Ectodermal cell (in vitro differentiated cells): ENCODE measurements at regions not wholly inside any gene's neighbourhood (a gene's known extent, or its start where the extent isn't known, plus 50 kb on each side); places are given as distances from the start of the nearest gene placed in this dataset.
"Not testable (repeated sequence)": the region's sequence is repeated elsewhere in the genome, so short reads cannot be mapped to it uniquely, and the experiment has no call there.

Source experiments
- H3K27ac ChIP-seq: 2 replicates; pipeline ENCODE4 v1.7.0; 2013; ENCODE audit warnings: mild to moderate bottlenecking, low read depth, low read length; ENCODE audit not compliant: insufficient read depth, poor library complexity, severe bottlenecking
- H3K27me3 ChIP-seq: 2 replicates; pipeline ENCODE4 v1.7.0; 2013; ENCODE audit warnings: mild to moderate bottlenecking, low read length; ENCODE audit not compliant: insufficient read depth, control insufficient read depth, poor library complexity, severe bottlenecking
- H3K36me3 ChIP-seq: one replicate; pipeline ENCODE4 v1.7.0; 2013; ENCODE audit warnings: low read length; ENCODE audit not compliant: control insufficient read depth, insufficient read depth
- H3K4me1 ChIP-seq: one replicate; pipeline ENCODE4 v1.7.0; 2013; ENCODE audit warnings: low read length; ENCODE audit not compliant: control insufficient read depth, insufficient read depth
- H3K4me3 ChIP-seq: 2 replicates; pipeline ENCODE4 v1.7.0; 2013; ENCODE audit warnings: low read depth, low read length, control low read depth; ENCODE audit not compliant: insufficient read depth
- H3K9me3 ChIP-seq: 2 replicates; pipeline ENCODE4 v1.7.0; 2013; ENCODE audit warnings: mild to moderate bottlenecking, low read length, moderate library complexity; ENCODE audit not compliant: control insufficient read depth
- WGBS, 2 experiments: methylation state at CpG; one replicate each; pipeline ENCODE4 v1.1.7; 2013; ENCODE audit warnings: missing lambda C conversion rate in 2 of 2; 5-methylcytosine and 5-hydroxymethylcytosine counted together

DNA sequence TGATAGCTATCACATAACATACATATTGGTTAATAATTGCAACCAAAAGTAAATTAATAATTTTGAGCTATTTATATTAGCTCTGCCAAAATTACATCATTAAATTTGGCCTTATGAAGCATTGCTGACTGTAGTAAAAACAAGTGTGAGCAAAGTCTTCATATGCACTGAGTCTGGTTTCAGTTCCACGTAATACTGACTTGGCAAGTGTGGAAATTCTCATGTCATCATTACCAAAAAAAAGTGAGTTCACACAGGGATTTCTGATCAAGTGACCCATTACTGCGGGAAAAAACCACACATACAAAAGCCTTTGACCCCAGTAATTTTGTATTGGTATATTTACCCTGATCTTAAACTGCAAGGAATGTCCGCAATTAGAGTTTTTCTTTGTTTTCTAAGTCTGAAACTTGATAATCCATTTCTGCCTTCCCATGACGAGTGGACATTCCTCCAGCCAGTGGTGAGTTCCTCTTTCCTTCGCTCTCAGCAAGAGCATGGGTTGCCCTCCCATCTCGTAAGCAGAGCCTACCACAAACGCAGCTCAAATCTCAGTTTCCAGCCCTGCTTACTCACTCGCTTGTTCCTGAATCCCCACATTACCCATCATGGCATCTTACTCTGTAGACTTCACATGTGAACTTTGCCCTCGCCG, 220.2 kb upstream of the DMRT1 start:
- H3K27me3 ChIP-seq, result no peaks in the 10 kb centered on the region
- H3K4me1 ChIP-seq, result no peaks in the 10 kb centered on the region
- H3K9me3 ChIP-seq, result no peaks in the 10 kb centered on the region
- H3K36me3 ChIP-seq, result no peaks in the 10 kb centered on the region
- H3K27ac ChIP-seq, result no peak overlapping the region
- no peak overlapping the region for H3K4me3 ChIP-seq
- WGBS, 2 experiments, result 90 to 94% methylated on average over 9 to 10 of the region's 10 CpGs

DNA sequence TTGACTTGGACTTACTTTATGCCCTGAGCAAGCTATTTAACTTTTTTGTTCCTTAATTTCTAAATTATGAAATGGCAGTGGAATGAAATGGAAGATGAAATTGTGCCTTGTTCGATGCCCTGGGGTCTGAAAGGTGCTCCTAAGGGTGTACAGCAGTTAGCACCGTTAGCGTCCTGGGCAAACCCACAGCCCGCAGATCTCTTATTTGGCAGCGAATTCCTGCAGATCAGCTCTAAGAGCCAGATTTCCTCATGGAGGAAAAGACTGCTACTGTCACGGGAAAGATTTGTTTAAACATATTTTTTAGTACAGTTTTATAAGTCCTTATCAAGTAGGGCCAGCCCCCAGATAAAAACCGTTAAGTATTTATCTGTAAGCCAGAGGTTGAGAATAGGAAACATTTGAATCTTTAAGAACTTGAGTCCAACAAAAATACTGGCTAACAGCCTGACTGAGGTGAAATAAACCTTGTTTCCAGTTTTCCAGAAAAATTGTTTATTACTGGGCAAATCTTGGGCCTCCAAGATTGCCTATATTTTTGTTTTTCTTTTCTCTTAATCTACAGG, 216.5 kb upstream of the DMRT1 start:
- Histone ChIP-seq H3K27ac (no peak overlapping the region), H3K4me3 (no peak overlapping the region), H3K27me3 (no peaks in the 10 kb centered on the region), H3K4me1 (no peaks in the 10 kb centered on the region), H3K9me3 (no peaks in the 10 kb centered on the region), H3K36me3 (no peaks in the 10 kb centered on the region)
- 87 to 88% methylated on average over 6 of the region's 7 CpGs for WGBS, 2 experiments

DNA sequence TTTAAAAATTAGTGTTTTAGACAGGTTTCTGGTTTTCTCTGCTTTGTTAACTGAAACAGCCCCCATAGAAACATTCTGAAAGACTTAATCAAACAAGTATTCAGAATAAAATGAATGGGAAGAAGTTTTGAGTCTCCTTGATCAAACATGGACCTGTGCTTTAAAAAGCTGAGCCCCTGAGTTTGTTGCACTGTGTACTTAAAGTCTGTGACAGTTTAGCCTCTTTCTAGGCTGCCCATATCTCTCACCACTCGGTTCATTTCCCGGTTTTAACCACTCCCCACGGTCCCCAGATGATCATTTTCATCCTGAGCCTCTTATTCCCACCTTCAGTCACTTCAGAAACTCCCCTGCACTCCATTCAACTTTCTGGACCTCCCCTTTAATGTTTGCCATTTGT, 215.9 kb upstream of the DMRT1 start:
- no peaks in the 10 kb centered on the region for H3K36me3 ChIP-seq
- no peaks in the 10 kb centered on the region for H3K27me3 ChIP-seq
- H3K27ac ChIP-seq, result no peak overlapping the region
- no peaks in the 10 kb centered on the region for H3K4me1 ChIP-seq
- no peak overlapping the region for H3K4me3 ChIP-seq
- no peaks in the 10 kb centered on the region for H3K9me3 ChIP-seq
- WGBS, 2 experiments, result 80 to 88% methylated on average over 3 of the region's 3 CpGs

DNA sequence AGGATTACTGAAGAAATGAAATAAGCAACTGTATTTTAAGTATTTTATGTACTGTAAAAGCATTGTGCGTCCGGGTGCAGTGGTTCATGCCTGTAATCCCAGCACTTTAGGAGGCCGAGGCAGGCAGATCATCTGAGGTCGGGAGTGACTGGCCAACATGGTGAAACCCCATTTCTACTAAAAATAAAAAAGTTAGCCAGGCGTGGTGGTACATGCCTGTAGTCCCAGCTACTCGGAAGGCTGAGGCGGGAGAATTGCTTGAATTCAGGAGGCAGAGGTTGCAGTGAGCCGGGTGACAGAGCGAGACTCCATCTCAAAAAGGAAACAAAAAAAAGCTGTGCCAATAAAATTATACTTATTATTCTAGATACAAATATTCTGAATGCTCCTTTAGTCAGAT, 215.4 kb upstream of the DMRT1 start:
- H3K36me3 ChIP-seq, H3K27ac ChIP-seq, H3K9me3 ChIP-seq, H3K27me3 ChIP-seq, H3K4me3 ChIP-seq, H3K4me1 ChIP-seq: not testable (repeated sequence)
- WGBS, 2 experiments, result 89% methylated on average over 7 to 9 of the region's 9 CpGs

DNA sequence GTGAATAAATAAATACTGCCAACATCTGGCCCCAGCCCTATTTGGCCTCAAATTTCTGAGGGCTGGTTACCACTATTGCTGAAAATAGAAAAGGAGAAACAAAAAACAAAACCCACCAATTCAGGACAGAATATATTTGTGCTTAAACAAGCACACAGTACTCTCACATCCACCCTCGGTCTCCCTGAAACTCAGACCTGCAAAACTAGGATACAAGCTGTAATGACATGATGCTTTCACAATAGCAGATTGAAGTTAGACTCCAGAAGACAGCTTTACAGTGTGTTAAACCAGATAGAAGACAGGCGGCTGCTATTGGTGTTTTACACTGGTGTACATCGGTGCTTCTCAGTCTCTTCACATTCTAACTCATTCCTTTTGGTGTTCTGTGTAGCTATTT, 214.9 kb upstream of the DMRT1 start:
- H3K36me3 ChIP-seq, result no peaks in the 10 kb centered on the region
- H3K27me3 ChIP-seq, result no peaks in the 10 kb centered on the region
- no peak overlapping the region for H3K27ac ChIP-seq
- H3K4me3 ChIP-seq, result no peak overlapping the region
- 96% methylated on average over 3 of the region's 3 CpGs for WGBS, 2 experiments
- no peaks in the 10 kb centered on the region for H3K9me3 ChIP-seq
- no peaks in the 10 kb centered on the region for H3K4me1 ChIP-seq

DNA sequence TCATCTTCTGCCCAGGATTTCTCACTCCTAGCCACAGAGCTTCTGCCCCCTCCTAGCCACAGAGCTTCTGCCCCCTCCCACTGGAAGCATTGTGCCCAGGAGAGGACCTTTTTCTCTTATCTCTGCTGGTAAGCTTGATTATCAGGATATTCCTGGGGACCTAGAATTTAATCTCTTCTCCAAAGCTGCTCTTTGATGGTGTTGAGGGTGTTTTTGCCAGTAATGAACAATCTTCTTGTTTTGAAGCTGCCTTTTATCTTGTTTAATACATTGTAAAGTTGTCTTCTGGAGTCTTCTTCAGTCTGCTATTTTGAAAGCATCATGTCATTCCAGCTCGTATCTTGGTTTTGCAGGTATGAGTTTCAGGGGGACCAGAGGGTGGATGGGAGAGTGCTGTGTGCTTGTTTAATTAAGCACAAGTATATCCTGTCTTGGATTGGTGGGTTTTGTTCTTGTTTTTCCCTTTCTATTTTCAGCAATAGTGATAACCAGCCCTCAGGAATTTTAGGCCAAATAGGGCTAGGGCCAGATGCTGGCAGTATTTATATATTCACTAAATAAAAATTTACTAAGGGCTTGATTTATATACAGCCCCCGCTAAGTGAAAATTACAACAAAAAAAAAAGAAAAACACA, 214.0 kb upstream of the DMRT1 start:
- H3K9me3 ChIP-seq, result no peaks in the 10 kb centered on the region
- H3K4me1 ChIP-seq, result no peaks in the 10 kb centered on the region
- H3K27me3 ChIP-seq, result no peaks in the 10 kb centered on the region
- WGBS, 2 experiments, result 79 to 85% methylated on average over 1 to 2 of the region's 2 CpGs
- H3K36me3 ChIP-seq, result no peaks in the 10 kb centered on the region
- H3K27ac ChIP-seq, result no peak overlapping the region
- H3K4me3 ChIP-seq, result no peak overlapping the region

DNA sequence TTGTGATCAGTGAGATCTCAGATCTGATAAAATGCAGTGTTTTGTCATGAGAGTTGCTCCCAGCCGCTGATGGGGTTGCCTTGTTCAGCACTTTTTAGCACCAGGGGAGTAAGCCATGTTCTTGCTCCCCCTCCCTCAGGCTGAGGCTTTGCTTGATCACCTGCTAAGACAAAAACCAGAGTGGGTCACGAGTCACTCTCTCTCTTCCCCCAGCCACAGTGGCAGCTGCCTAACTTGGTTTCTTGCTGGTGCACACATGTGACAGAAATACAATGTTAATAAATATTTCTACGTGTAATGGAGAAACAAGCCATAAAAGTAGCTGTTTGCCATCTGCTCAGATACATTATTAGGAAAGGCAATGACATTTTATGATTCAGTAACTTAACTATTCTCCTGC, 212.4 kb upstream of the DMRT1 start:
- Histone ChIP-seq H3K36me3 (no peaks in the 10 kb centered on the region), H3K9me3 (no peaks in the 10 kb centered on the region), H3K4me1 (no peaks in the 10 kb centered on the region), H3K4me3 (no peak overlapping the region), H3K27me3 (no peaks in the 10 kb centered on the region), H3K27ac (no peak overlapping the region)
- WGBS, 2 experiments, result 89 to 92% methylated on average over 3 of the region's 3 CpGs

DNA sequence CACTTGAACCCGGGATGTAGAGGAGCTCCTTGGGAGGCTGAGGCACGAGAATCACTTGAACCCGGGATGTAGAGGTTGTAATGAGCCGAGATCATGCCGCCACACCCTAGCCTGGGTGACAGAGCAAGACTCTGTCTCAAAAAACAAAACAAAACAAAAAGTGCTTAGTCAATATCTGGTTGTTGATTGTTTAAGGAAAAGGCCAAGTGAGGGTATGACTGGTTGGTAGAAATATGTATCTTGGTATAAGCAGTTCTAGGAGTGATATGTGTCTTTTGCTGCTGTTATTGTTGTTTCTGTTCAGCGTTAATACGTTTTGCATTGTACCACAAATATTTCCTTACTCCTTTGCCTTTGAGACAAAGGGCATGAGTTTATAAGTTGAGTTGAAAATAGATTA, 210.7 kb upstream of the DMRT1 start:
- H3K27ac ChIP-seq, result no peak overlapping the region
- H3K9me3 ChIP-seq, result no peaks in the 10 kb centered on the region
- no peaks in the 10 kb centered on the region for H3K36me3 ChIP-seq
- no peak overlapping the region for H3K4me3 ChIP-seq
- no peaks in the 10 kb centered on the region for H3K27me3 ChIP-seq
- 89 to 97% methylated on average over 6 to 7 of the region's 7 CpGs for WGBS, 2 experiments
- H3K4me1 ChIP-seq, result no peaks in the 10 kb centered on the region

DNA sequence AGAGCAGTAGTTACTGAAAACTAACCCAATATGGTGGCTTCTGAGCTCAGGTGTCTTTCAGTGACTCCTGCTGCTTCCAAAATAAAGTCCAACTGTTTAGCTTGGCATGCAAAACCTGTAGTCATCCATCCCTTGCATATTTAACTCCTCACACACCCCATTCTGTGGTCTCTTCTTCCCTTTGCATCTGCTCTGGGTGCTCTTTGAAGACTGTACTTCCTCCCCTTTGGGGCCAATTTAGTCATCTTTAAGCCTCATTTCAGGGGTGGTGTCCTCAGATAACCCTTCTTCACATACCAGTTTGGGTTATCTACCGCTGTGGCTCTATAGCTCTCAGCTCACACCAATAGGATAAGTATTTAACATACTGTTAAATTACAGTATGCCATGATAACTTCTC, 209.9 kb upstream of the DMRT1 start:
- WGBS, 2 experiments, result 93 to 100% methylated on average over 1 of the region's 1 CpG
- H3K27ac ChIP-seq, result no peak overlapping the region

DNA sequence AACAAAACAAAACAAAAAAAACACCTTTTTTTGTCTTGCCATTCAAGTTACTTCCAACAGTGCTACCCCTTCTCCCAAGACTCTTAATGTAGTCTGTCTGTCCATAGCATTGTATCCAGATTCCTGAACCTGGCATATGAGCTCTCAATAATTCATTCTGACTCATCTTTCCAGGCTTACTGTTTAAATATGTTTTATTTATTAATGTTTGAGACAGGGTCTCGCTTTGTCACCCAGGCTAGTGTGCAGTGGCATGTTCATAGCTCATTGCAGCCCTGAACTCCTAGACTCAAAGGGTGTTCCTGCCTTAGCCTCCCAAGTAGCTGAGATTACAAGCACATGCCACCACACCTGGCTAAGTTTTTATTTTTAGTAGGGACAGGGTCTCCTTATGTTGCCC, 208.0 kb upstream of the DMRT1 start:
- Histone ChIP-seq H3K27me3 (no peaks in the 10 kb centered on the region), H3K9me3 (no peaks in the 10 kb centered on the region), H3K27ac (no peak overlapping the region), H3K36me3 (no peaks in the 10 kb centered on the region), H3K4me3 (no peak overlapping the region), H3K4me1 (no peaks in the 10 kb centered on the region)
- WGBS, 2 experiments, result 94 to 100% methylated on average over 1 of the region's 1 CpG

More for the DNA sequence above, 209.9 kb upstream of the DMRT1 start:
- H3K9me3 ChIP-seq, result no peaks in the 10 kb centered on the region
- no peaks in the 10 kb centered on the region for H3K4me1 ChIP-seq
- no peak overlapping the region for H3K4me3 ChIP-seq
- no peaks in the 10 kb centered on the region for H3K36me3 ChIP-seq
- H3K27me3 ChIP-seq, result no peaks in the 10 kb centered on the region
